ENCODE measurements at regions not wholly inside any gene's neighbourhood (a gene's known extent, or its start where the extent isn't known, plus 50 kb on each side); places are given as distances from the start of the nearest gene placed in this dataset.

DNA sequence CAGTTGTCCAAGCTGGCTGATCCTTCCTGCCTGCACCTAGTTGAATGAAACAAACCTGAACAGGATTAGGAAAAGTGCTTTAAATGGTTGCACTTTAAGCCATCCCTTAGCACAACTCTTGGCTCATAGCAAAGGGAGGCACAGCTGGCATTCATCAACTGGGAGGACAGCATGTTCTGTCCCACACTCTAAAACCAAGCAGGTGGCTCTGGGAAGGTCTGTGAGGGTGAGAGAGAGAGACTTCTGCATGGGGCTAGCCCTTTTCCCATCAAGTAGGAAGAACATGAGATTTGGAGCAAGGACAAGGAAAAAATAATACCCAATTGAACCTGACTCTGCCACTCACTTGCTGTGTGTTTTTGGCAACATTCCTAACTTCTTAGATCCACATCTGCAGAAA, 140.9 kb upstream of the CCL2 start:
- no peak for DNase-seq

DNA sequence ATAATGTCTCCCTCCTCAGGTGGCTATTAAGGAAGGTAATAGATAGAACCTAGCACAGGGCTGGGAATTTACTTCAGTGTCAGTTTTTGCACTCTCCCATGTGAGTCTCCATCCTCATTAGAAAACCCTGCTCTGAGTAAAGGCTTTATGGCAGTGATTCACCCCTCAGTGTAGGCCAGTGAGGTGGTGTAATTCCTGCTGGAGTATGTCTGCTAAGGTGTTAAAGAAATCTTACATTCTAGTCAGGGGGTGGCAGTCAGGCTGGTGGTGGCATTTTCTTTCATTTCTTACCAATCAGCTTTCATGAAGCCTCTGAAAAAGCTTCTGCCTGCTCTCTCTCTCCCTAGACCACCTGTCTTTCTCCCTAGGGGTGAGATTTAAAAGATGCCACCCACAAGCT, 138.8 kb upstream of the CCL2 start:
- DNase-seq = no peak

GRCh38 chr17:34117332-34117731, 137.8 kb upstream of the CCL2 start:
- DNase-seq = no peak

DNA sequence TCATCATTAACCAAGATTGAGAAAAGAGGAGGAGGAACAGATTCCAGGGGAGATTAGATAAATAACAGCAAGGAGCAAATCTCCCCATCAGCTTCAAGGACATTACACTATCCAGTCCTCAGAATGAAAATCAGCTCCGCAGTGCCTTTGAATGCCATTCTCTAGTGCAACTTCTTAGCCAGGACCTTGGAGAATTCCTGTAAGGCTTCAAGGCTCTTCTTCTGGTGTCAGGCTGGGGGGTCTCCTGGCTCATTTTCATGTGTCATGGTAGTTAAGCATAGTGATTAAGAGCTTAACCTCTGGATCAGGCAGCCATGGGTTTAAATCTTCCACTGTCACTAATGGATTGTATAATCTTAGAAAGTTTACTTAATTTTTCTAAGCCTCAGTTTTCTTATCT, 137.3 kb upstream of the CCL2 start:
- no peak for DNase-seq

- no peak for DNase-seq
Measured at GRCh38 chr17:34118564-34118963, 136.5 kb upstream of the CCL2 start.

DNA sequence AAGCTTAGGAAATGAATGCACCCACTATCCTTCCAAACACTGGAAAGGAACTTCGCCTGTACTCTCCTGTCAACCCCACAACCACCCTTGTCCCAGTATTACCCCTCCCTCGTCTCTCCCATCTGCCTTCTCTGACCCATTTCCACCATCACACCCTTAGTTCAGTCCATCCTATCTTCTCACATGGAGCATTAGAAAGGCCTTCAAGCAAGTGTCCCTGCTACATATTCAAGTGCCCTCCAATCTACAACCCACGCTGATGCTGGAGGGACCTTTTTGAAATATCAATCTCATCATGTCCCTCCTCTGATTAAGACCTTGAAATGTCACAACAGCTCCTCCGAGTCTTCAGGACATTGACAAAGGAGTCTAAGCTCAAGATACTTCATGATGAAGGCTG, 133.8 kb upstream of the CCL2 start:
- no peak for DNase-seq

- DNase-seq = no peak
Measured at GRCh38 chr17:34122515-34122914, 132.6 kb upstream of the CCL2 start.

GRCh38 chr17:34125010-34125409, 130.1 kb upstream of the CCL2 start:
- no peak for DNase-seq

GRCh38 chr17:34125921-34126320, 129.2 kb upstream of the CCL2 start:
- no peak for DNase-seq

DNA sequence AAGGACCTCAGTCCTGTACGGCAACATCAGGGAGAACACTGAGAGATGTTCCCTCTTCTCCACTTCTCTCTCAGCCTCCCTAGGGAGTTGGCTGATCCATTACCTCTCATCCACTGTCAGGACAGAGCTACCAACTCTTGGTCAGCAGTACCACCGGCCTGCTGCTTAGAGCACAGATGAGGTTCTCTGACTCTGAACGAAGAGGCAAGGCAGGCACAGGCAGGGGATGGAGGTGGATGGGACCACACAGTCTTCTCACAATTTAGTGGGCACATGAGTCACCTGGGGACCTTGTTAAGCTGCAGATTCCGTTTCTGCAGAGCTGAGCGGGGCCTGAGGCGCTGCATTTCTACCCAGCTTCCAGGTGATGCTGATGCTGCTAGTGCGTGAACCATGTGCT, 128.6 kb upstream of the CCL2 start:
- DNase-seq = no peak

DNA sequence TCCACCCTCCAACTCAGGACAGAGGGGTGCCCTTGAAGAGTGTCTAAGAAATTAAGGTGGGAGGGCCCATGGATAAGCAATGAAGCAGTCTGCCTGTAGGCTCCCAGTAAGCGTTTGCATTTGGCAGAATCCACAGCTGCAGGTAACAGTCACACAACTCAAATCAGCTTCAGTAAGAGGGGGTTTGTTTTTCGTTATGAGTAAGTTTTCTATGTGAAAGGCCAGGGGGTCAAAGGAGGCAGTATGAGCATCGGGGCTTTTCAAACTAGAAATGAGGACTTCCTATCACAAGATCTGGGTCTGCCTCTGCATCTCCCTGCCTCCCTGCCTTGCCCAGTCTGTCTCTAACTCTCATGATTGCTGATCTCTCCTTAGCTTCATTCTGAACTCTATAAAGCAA, 128.1 kb upstream of the CCL2 start:
- no peak for DNase-seq

- DNase-seq = no peak
Measured at GRCh38 chr17:34130544-34130943, 124.5 kb upstream of the CCL2 start.

DNA sequence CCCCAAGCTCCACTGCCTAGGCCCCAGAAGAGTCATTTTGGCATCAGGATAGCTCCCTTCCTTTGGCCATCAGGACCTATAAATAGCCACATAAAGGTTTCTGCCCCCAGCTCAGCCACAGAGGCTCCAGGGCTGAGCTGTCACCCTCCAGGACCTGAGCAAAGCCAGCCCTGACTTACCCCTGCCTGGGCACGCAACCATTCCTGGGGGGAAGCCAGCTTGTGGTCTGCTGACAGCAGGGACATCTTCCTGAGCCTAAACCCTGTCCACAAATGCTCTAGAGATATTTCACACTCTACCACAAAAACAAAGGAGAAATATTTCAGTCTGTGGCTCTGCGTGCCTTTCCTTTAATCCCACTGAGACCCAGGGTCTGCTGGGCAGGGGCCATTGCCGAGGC, 123.7 kb upstream of the CCL2 start:
- no peak for DNase-seq

GRCh38 chr17:34133350-34133749, 121.7 kb upstream of the CCL2 start:
- no peak for DNase-seq

DNA sequence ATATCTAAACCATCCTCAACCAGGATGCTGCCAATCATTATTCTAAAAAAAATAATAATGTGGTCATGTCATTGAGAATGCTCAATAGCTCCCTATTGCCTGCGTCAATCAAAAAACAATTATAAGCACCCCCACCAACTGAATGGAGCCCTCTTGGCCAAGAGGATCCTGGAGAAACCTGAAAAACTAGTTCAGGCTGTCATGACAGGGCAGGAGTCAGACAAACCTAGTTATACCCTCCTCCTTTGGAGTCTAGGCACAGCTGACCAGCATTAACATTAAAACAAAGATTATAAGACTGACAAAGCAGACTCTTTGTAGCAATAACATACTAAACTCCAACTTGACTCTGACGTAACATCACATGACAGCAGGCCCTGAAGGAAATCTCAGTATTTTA, 119.2 kb upstream of the CCL2 start:
- DNase-seq = no peak

GRCh38 chr17:34140006-34140405, 115.1 kb upstream of the CCL2 start:
- no peak for DNase-seq

GRCh38 chr17:34141590-34141989, 113.5 kb upstream of the CCL2 start:
- no peak for DNase-seq

DNA sequence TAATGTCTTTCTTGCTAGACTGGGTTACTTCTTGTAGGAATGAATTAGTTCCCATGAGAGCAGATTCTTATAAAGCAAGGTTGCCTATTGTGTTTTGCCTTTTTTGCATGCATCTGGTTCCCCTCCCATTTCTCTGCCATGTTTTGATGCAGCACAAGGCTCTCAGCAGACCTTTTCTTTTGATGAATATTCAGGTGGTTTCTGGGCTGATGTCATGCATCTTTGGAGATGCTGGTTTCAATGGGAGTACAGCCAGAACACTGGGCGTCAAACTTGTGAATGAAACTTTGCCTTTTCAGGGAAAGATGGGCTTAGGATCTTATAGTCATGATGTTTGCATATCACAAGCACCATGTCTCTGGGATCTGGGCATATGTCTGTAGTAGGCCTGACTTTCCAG, 111.7 kb upstream of the CCL2 start:
- DNase-seq = no peak

DNA sequence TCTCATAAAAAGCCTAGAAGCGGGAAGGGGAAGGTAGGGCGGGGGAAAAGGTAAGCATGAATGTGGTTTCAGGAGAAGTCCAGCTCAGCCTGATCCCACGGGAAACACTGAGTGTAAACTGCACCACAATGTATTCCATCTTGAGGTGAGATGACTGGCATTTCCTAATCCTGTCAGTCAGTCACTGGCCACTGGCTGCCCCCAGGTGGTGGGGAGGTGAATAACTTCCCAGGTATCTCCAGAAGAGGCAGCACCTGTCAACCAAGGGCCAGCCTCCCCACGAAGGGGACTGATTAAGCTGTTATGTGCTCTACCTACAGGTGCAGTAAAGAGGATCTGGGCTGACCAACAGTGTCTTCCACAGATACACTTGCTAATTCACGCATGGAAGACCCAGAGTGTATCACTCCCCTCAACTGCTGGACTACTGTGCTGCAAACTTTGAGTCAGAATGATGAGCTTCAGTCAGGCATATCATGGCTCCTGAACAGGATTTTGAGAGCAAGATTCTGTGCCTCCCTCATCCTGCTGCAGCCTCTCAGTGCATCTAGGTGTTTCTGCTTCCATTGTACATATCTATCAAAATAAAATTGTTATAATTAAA, 108.5 kb upstream of the CCL2 start:
- peak; percentile 28 for DNase-seq

DNA sequence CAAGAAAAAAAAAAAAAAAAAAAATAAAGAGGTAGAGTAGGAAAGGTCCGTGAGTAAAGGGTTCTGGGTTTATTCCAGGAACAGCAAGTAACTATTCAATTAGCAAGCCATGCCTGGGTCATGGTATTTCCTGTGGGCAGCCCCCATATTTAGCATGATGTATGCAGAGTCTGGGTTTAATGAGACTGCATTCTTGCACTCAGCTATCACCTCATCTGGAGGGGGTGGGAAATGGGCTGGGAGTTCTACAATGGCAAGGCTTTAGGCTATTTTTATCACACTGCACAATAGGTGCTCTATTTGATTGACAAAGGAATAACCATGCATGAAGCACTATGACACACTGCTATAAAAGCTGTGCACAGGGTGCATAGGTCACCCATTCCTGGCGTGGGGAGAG, 104.0 kb upstream of the CCL2 start:
- no peak for DNase-seq

DNA sequence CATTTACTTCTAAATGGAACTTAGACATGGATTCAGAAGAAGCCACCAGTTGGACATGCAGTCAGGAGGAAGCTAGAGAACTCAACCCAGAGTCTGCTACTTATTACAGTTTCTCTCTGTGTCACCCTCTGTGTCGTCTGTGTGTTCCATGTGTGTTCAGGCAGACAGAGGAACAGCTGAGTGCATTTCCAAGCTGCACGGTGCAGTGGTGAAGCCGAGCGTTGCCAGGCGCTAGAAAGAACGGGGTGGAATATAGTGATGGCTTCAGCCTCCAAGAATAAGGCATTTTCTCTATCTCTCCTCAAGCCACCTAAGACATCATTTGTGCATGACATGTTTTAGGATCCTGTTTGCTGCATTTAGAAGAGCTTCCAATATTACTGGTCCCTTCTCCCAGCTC, 101.1 kb upstream of the CCL2 start:
- no peak for DNase-seq

DNA sequence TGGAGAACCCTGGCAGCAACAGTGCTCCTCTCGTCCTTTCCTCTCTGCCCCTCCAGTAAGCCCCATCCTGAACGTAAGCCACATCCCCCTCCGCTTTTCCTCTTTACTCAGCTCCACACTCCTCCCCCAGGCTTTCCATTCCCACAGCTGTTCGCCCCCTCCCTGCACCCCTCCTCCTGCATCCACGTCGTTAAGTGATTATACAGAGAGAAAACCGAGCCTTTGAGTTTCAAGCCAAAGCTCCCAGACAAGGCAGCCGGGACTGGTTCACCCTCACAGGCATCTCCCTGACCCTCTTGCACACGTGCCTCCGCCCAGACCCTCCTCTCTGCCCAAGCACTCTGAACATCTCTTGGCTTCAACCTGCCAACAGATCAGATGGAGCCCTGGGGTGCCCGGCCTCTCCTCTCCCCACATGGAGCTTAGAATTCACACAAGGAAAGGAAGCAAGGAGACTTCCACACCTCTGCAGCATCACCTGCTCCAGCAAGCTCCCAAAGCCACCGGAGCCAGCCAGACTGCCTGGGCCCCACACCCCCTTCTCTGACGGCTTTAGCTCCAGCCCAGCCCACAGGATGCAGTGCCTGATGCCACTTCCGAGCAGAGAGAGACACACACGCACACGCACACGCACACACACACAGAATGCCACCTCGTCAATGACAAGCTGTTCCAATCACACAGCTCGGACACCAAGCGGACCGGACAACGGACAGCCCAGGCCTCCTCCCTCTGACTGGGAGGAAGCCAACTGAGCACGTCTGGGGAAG, 99.9 kb upstream of the CCL2 start:
- no peak for DNase-seq

DNA sequence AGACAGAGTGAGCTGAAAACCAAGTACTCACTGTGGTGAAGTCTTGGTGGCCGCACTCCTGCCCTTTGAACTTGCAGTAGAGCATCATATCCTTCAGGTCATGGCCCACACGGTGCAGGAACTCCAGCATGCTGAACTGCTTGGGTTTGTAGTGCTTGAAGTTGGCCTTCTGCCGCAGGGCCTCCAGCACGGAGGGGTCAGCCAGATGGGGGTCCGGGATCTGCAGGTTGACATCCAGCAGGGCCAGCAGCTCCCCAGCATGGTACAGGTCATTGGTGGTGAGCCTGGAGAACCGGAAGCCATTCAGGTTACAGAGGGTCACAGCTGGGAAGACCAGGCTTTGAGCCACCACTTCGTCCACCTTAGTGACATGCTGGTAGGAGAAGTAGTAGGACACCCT, 99.1 kb upstream of the CCL2 start:
- no peak for DNase-seq

DNA sequence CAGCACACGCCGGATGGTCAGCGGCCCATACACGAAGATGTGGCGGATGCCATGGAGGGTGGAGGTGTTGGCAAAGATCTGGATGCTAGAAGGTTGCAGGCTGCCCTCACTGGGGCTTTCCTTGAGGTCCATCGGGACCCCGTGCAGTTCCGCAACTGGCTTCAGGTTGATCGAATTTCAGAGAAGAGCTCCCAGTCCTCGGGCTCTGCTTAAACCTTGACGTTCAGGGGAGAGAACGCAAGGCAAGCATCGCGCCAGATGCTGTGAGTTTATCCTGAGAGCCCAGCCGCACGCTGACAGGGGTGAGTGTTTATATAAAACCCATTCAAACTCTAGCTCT, 98.7 kb upstream of the CCL2 start:
- no peak for DNase-seq
